Loucy (cell line): ENCODE measurements at regions not wholly inside any gene's neighbourhood (a gene's known extent, or its start where the extent isn't known, plus 50 kb on each side); places are given as distances from the start of the nearest gene placed in this dataset.

Source experiments
- H2AFZ ChIP-seq: fragments of 200-600 bp; sonication (generic); 2 replicates; pipeline ENCODE4 v1.6.0; 2016; ENCODE audit warnings: antibody characterized with exemption, mild to moderate bottlenecking, low read length, moderate library complexity
- H3F3A ChIP-seq: fragments of 200-600 bp; 2 replicates; pipeline ENCODE4 v1.6.0; 2016; ENCODE audit warnings: antibody characterized with exemption, low read depth, mild to moderate bottlenecking
- H3K27me3 ChIP-seq: fragments of 200-600 bp; sonication (generic); 2 replicates; pipeline ENCODE4 v1.6.1; 2014; ENCODE audit warnings: low read length, mild to moderate bottlenecking; ENCODE audit not compliant: insufficient read depth, poor library complexity, severe bottlenecking
- H3K36me3 ChIP-seq: fragments of 200-600 bp; sonication (generic); 2 replicates; pipeline ENCODE4 v1.6.1; 2016; ENCODE audit warnings: low read length; ENCODE audit not compliant: insufficient read depth
- H3K4me1 ChIP-seq: fragments of 200-600 bp; sonication (generic); 2 replicates; pipeline ENCODE4 v1.5.1; 2014; ENCODE audit warnings: low read length, mild to moderate bottlenecking; ENCODE audit not compliant: insufficient read depth, poor library complexity, severe bottlenecking
- H3K4me2 ChIP-seq: fragments of 200-600 bp; sonication (generic); 2 replicates; pipeline ENCODE4 v1.6.0; 2014; ENCODE audit warnings: antibody characterized with exemption, low read length, low read depth, mild to moderate bottlenecking; ENCODE audit not compliant: poor library complexity, severe bottlenecking
- H3K4me3 ChIP-seq: fragments of 200-600 bp; sonication (generic); 2 replicates; pipeline ENCODE4 v1.5.1; 2014; ENCODE audit warnings: low read length, mild to moderate bottlenecking, mixed read lengths; ENCODE audit not compliant: poor library complexity, severe bottlenecking
- H3K79me2 ChIP-seq: fragments of 200-600 bp; sonication (generic); 2 replicates; pipeline ENCODE4 v1.6.1; 2014; ENCODE audit warnings: low read length; ENCODE audit not compliant: insufficient read depth
- H3K9ac ChIP-seq: fragments of 200-600 bp; sonication (generic); 2 replicates; pipeline ENCODE4 v1.6.0; 2014; ENCODE audit warnings: mild to moderate bottlenecking, low read depth, low read length, moderate library complexity; ENCODE audit not compliant: poor library complexity, severe bottlenecking
- H3K9me2 ChIP-seq: fragments of 200-600 bp; sonication (generic); replicated peaks from 2 replicates; pipeline ENCODE4 v1.6.1; 2016; ENCODE audit warnings: low read depth, low read length, mixed read lengths
- H3K9me3 ChIP-seq: fragments of 200-600 bp; sonication (generic); 2 replicates; pipeline ENCODE4 v1.6.1; 2014; ENCODE audit warnings: mild to moderate bottlenecking, antibody characterized with exemption, low read length, low read depth; ENCODE audit not compliant: insufficient read depth
- H4K20me1 ChIP-seq: fragments of 200-600 bp; sonication (generic); 2 replicates; pipeline ENCODE4 v1.6.0; 2014; ENCODE audit warnings: antibody characterized with exemption, low read length, mild to moderate bottlenecking; ENCODE audit not compliant: insufficient read depth, poor library complexity, severe bottlenecking
- CTCF ChIP-seq: fragments of 200-600 bp; sonication (generic); conservative IDR thresholded peaks from 2 replicates; pipeline ENCODE4 v1.5.1; 2014; ENCODE audit warnings: mild to moderate bottlenecking, antibody characterized with exemption, low read length

- no peaks in the 10 kb centered on the region for H3K27me3 ChIP-seq
- no peaks in the 10 kb centered on the region for H3K36me3 ChIP-seq
- H2AFZ ChIP-seq: no peak overlapping the region
- H3K9me2 ChIP-seq: no peaks in the 10 kb centered on the region
- no peak overlapping the region for H3K4me2 ChIP-seq
- TF ChIP-seq CTCF: no peak
- H3K9me3 ChIP-seq: peaks cover 5% of the 10 kb centered on the region; the same call in 1 of the 2 replicates
- no peaks in the 10 kb centered on the region for H3F3A ChIP-seq
- H3K9ac ChIP-seq: no peak overlapping the region
- H4K20me1 ChIP-seq: no peaks in the 10 kb centered on the region
- no peak overlapping the region for H3K4me3 ChIP-seq
- no peaks in the 10 kb centered on the region for H3K4me1 ChIP-seq
- no peaks in the 10 kb centered on the region for H3K79me2 ChIP-seq
Observed at GRCh38 chr10:131850383-131850870, 50.4 kb upstream of the PPP2R2D start.
